Endodermal cell (in vitro differentiated cells): ENCODE measurements at regions not wholly inside any gene's neighbourhood (a gene's known extent, or its start where the extent isn't known, plus 50 kb on each side); places are given as distances from the start of the nearest gene placed in this dataset.

Experiments
- DNase-seq: peaks from one replicate; pipeline ENCODE4 v3.0.0-alpha.2; 2017
- H3K27ac ChIP-seq: 2 replicates; pipeline ENCODE4 v1.5.1; 2013; ENCODE audit warnings: mild to moderate bottlenecking, low read depth, low read length, moderate library complexity
- H3K27me3 ChIP-seq: 2 replicates; pipeline ENCODE4 v1.6.1; 2013; ENCODE audit warnings: mild to moderate bottlenecking, low read length, moderate library complexity; ENCODE audit not compliant: insufficient read depth, control insufficient read depth, poor library complexity, severe bottlenecking
- H3K36me3 ChIP-seq: 2 replicates; pipeline ENCODE4 v1.7.0; 2013; ENCODE audit warnings: mild to moderate bottlenecking, low read length, moderate library complexity; ENCODE audit not compliant: control insufficient read depth, insufficient read depth
- H3K4me1 ChIP-seq: one replicate; pipeline ENCODE4 v1.7.0; 2013; ENCODE audit warnings: low read length; ENCODE audit not compliant: control insufficient read depth, insufficient read depth
- H3K4me3 ChIP-seq: 2 replicates; pipeline ENCODE4 v1.5.1; 2013; ENCODE audit warnings: mild to moderate bottlenecking, low read length, moderate library complexity
- H3K9ac ChIP-seq: 2 replicates; pipeline ENCODE4 v1.6.1; 2013; ENCODE audit warnings: mild to moderate bottlenecking, low read length, moderate library complexity; ENCODE audit not compliant: poor library complexity, severe bottlenecking; ENCODE audit errors: extremely low read depth
- H3K9me3 ChIP-seq: 2 replicates; pipeline ENCODE4 v1.6.1; 2013; ENCODE audit warnings: mild to moderate bottlenecking, low read length, moderate library complexity; ENCODE audit not compliant: control insufficient read depth
- H3K27ac Mint-ChIP-seq: 2 replicates; pipeline ENCODE4 v1.8.0; 2020; ENCODE audit warnings: mixed read lengths
- H3K27me3 Mint-ChIP-seq: 2 replicates; pipeline ENCODE4 v1.8.0; 2021; ENCODE audit warnings: mild to moderate bottlenecking, mixed read lengths; ENCODE audit not compliant: insufficient read depth
- H3K36me3 Mint-ChIP-seq: 2 replicates; pipeline ENCODE4 v1.8.0; 2020; ENCODE audit warnings: low read depth, mixed read lengths
- H3K4me1 Mint-ChIP-seq: 2 replicates; pipeline ENCODE4 v1.8.0; 2020; ENCODE audit warnings: mixed read lengths
- H3K4me3 Mint-ChIP-seq: 2 replicates; pipeline ENCODE4 v1.8.0; 2020; ENCODE audit warnings: mild to moderate bottlenecking, moderate library complexity, mixed read lengths
- H3K9me3 Mint-ChIP-seq: 2 replicates; pipeline ENCODE4 v1.8.0; 2020; ENCODE audit warnings: mild to moderate bottlenecking, mixed read lengths
- WGBS, 2 experiments: methylation state at CpG; one replicate each; pipeline versions ENCODE4 v1.1.5 to v1.1.7; 2013; ENCODE audit warnings: missing lambda C conversion rate in 2 of 2, mixed read lengths in 1 of 2; ENCODE audit not compliant: insufficient coverage in 1 of 2, insufficient read length in 1 of 2; 5-methylcytosine and 5-hydroxymethylcytosine counted together
- TF ChIP-seq, protein P1 (sequence below): fragments of 200-600 bp; sonication (generic); conservative IDR thresholded peaks from 2 replicates; pipeline ENCODE4 v1.5.0; 2021; ENCODE audit warnings: antibody characterized with exemption, mild to moderate bottlenecking

GRCh38 chr5:86951761-86952160 is 315.9 kb upstream of the RASA1 start:
- Histone ChIP-seq H3K9me3 (no peaks in the 10 kb centered on the region), H3K36me3 (no peaks in the 10 kb centered on the region), H3K27ac (no peak overlapping the region), H3K4me1 (peaks cover 6% of the 10 kb centered on the region), H3K9ac (peak overlapping the region; percentile 64), H3K27me3 (no peaks in the 10 kb centered on the region), H3K4me3 (peak overlapping the region; percentile 31)
- peak overlapping the region; percentile 9 for H3K4me3 Mint-ChIP-seq
- no peaks in the 10 kb centered on the region for H3K36me3 Mint-ChIP-seq
- no peaks in the 10 kb centered on the region for H3K27me3 Mint-ChIP-seq
- DNase-seq, result no peak
- peaks cover 35% of the 10 kb centered on the region for H3K4me1 Mint-ChIP-seq
- TF ChIP-seq, protein P1, sequence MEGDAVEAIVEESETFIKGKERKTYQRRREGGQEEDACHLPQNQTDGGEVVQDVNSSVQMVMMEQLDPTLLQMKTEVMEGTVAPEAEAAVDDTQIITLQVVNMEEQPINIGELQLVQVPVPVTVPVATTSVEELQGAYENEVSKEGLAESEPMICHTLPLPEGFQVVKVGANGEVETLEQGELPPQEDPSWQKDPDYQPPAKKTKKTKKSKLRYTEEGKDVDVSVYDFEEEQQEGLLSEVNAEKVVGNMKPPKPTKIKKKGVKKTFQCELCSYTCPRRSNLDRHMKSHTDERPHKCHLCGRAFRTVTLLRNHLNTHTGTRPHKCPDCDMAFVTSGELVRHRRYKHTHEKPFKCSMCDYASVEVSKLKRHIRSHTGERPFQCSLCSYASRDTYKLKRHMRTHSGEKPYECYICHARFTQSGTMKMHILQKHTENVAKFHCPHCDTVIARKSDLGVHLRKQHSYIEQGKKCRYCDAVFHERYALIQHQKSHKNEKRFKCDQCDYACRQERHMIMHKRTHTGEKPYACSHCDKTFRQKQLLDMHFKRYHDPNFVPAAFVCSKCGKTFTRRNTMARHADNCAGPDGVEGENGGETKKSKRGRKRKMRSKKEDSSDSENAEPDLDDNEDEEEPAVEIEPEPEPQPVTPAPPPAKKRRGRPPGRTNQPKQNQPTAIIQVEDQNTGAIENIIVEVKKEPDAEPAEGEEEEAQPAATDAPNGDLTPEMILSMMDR, result no peak
- no peaks in the 10 kb centered on the region for H3K9me3 Mint-ChIP-seq
- WGBS, 2 experiments, result 40 to 64% methylated on average over 1 to 3 of the region's 3 CpGs
- H3K27ac Mint-ChIP-seq, result peak overlapping the region; percentile 71

GRCh38 chr5:86964889-86965288 is 302.8 kb upstream of the RASA1 start:
- Mint-ChIP-seq H3K27me3 (no peaks in the 10 kb centered on the region), H3K9me3 (no peaks in the 10 kb centered on the region), H3K4me1 (peaks cover 18% of the 10 kb centered on the region), H3K4me3 (no peak overlapping the region), H3K27ac (peak overlapping the region; percentile 78), H3K36me3 (no peaks in the 10 kb centered on the region)
- Histone ChIP-seq H3K9me3 (no peaks in the 10 kb centered on the region), H3K27ac (no peak overlapping the region), H3K27me3 (no peaks in the 10 kb centered on the region), H3K4me1 (no peaks in the 10 kb centered on the region), H3K36me3 (no peaks in the 10 kb centered on the region), H3K9ac (no peak overlapping the region), H3K4me3 (no peak overlapping the region)
- TF ChIP-seq, protein P1, result no peak
- DNase-seq, result no peak
- 67% methylated on average over 1 of the region's 1 CpG; no CpG with 5 or more reads in 1 of the 2 experiments for WGBS, 2 experiments

GRCh38 chr5:86968301-86968753 is 299.4 kb upstream of the RASA1 start:
- WGBS, 2 experiments, result 59 to 61% methylated on average over 3 to 4 of the region's 4 CpGs
- H3K27ac Mint-ChIP-seq, result peak overlapping the region; percentile 77
- peak; percentile 48 for DNase-seq

More at GRCh38 chr5:86968301-86968753, 299.4 kb upstream of the RASA1 start:
- no peaks in the 10 kb centered on the region for H3K27me3 ChIP-seq
- no peaks in the 10 kb centered on the region for H3K36me3 ChIP-seq
- H3K4me3 Mint-ChIP-seq, result no peak overlapping the region
- no peak overlapping the region for H3K4me3 ChIP-seq
- no peaks in the 10 kb centered on the region for H3K27me3 Mint-ChIP-seq
- no peak overlapping the region for H3K9ac ChIP-seq
- no peaks in the 10 kb centered on the region for H3K4me1 ChIP-seq
- no peaks in the 10 kb centered on the region for H3K9me3 ChIP-seq
- TF ChIP-seq, protein P1, result peak; percentile 78
- H3K4me1 Mint-ChIP-seq, result peaks cover 18% of the 10 kb centered on the region
- H3K27ac ChIP-seq, result no peak overlapping the region
- H3K9me3 Mint-ChIP-seq, result no peaks in the 10 kb centered on the region
- H3K36me3 Mint-ChIP-seq, result no peaks in the 10 kb centered on the region
